ENCODE measurements at regions not wholly inside any gene's neighbourhood (a gene's known extent, or its start where the extent isn't known, plus 50 kb on each side); places are given as distances from the start of the nearest gene placed in this dataset.

GRCh38 chr21:20611008-20611407 is 387.2 kb upstream of the NCAM2 start:
- TF ChIP-seq CTCF (IDR thresholded peaks at IDR 0.05; ENCODE audit: borderline replicate concordance, extremely low read depth, low read length, poor library complexity, severe bottlenecking) (no peak), EZH2 (IDR thresholded peaks at IDR 0.05; ENCODE audit: borderline replicate concordance, low read depth, low read length, severe bottlenecking) (no peak)

All from DND-41 (cell line).